ENCODE measurements at regions not wholly inside any gene's neighbourhood (a gene's known extent, or its start where the extent isn't known, plus 50 kb on each side); places are given as distances from the start of the nearest gene placed in this dataset.

- Histone ChIP-seq H3K36me3 (ENCODE audit: control insufficient read depth, insufficient read depth, low read length) (no peaks in the 10 kb centered on the region), H3K4me1 (peaks cover 30% of the 10 kb centered on the region), H3K9me3 (no peaks in the 10 kb centered on the region; the same call in 1 of the 2 replicates), H3K27me3 (replicated peaks; ENCODE audit: control insufficient read depth, insufficient read depth, low read length) (no peaks in the 10 kb centered on the region), H3K4me3 (ENCODE audit: low read depth, low read length) (no peak overlapping the region)
- CTCF ChIA-PET = no interaction called here
- peaks cover 10% of the 10 kb centered on the region for H3K9me3 Mint-ChIP-seq (ENCODE audit: unreplicated experiment)
- no peaks in the 10 kb centered on the region for H3K27me3 Mint-ChIP-seq (ENCODE audit: insufficient read depth, unreplicated experiment)
- no peak for DNase-seq
- peaks cover 15% of the 10 kb centered on the region for H3K4me1 Mint-ChIP-seq (ENCODE audit: low read depth, unreplicated experiment)
- POLR2A ChIA-PET = no interaction called here
- intact Hi-C loops (cut with micrococcal nuclease; ENCODE audit: unreplicated experiment) = no loop called here
- H3K36me3 Mint-ChIP-seq (ENCODE audit: insufficient read depth, unreplicated experiment) = peaks cover 4% of the 10 kb centered on the region
- H3K27ac Mint-ChIP-seq (ENCODE audit: unreplicated experiment) = no peak overlapping the region
- H3K4me3 Mint-ChIP-seq (ENCODE audit: unreplicated experiment) = no peak overlapping the region
- no TSS peak for BruUV-seq (replicated peaks)
- TF ChIP-seq, protein P1, sequence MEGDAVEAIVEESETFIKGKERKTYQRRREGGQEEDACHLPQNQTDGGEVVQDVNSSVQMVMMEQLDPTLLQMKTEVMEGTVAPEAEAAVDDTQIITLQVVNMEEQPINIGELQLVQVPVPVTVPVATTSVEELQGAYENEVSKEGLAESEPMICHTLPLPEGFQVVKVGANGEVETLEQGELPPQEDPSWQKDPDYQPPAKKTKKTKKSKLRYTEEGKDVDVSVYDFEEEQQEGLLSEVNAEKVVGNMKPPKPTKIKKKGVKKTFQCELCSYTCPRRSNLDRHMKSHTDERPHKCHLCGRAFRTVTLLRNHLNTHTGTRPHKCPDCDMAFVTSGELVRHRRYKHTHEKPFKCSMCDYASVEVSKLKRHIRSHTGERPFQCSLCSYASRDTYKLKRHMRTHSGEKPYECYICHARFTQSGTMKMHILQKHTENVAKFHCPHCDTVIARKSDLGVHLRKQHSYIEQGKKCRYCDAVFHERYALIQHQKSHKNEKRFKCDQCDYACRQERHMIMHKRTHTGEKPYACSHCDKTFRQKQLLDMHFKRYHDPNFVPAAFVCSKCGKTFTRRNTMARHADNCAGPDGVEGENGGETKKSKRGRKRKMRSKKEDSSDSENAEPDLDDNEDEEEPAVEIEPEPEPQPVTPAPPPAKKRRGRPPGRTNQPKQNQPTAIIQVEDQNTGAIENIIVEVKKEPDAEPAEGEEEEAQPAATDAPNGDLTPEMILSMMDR (IDR thresholded peaks at IDR 0.05; ENCODE audit: insufficient read depth in 1 of 2, low read depth in 1 of 2, low read length in 1 of 2, severe bottlenecking in 1 of 2, unreplicated experiment in 1 of 2) = no peak
Observed at GRCh38 chr10:43861966-43862751, 213.5 kb upstream of the ZNF32 start.

GRCh38 chr10:43859016-43859525 lies 210.4 kb upstream of the ZNF32 start:
- BruUV-seq (replicated peaks) = no TSS peak
- H3K36me3 ChIP-seq (ENCODE audit: control insufficient read depth, insufficient read depth, low read length) = no peaks in the 10 kb centered on the region
- no peak overlapping the region for H3K4me3 Mint-ChIP-seq (ENCODE audit: unreplicated experiment)

DNA sequence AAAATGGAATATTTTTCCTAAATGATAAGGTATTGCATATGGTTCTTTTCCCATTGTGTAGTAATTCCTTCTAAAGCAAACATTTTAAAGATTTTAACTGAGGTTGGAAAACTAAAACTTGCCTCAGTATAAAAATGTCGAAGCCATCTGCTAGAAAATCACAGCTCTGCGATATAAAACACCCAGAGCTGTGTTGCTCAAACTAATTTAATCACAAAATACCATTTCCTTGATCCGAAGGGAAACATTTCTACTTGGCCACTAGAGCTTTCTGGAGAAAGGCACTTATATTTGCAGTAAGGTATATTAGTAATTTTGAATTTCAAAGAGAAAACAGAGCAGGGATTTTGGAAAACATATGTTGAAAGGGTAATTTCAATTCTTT lies 209.2 kb upstream of the ZNF32 start:
- H3K36me3 ChIP-seq (ENCODE audit: control insufficient read depth, insufficient read depth, low read length) = no peaks in the 10 kb centered on the region
- no peak overlapping the region for H3K27ac Mint-ChIP-seq (ENCODE audit: unreplicated experiment)
- no TSS peak for BruUV-seq (replicated peaks)
- intact Hi-C loops (cut with micrococcal nuclease; ENCODE audit: unreplicated experiment) = no loop called here
- TF ChIP-seq, protein P1 (IDR thresholded peaks at IDR 0.05; ENCODE audit: insufficient read depth in 1 of 2, low read depth in 1 of 2, low read length in 1 of 2, severe bottlenecking in 1 of 2, unreplicated experiment in 1 of 2) = no peak
- H3K9me3 Mint-ChIP-seq (ENCODE audit: unreplicated experiment) = peaks cover 10% of the 10 kb centered on the region
- peaks cover 17% of the 10 kb centered on the region for H3K4me1 ChIP-seq
- no peak for DNase-seq
- H3K27me3 ChIP-seq (replicated peaks; ENCODE audit: control insufficient read depth, insufficient read depth, low read length) = no peaks in the 10 kb centered on the region
- CTCF ChIA-PET = no interaction called here
- H3K9me3 ChIP-seq = no peaks in the 10 kb centered on the region; the same call in 1 of the 2 replicates
- peaks cover 7% of the 10 kb centered on the region for H3K4me1 Mint-ChIP-seq (ENCODE audit: low read depth, unreplicated experiment)
- no peak overlapping the region for H3K4me3 ChIP-seq (ENCODE audit: low read depth, low read length)
- no peaks in the 10 kb centered on the region for H3K27me3 Mint-ChIP-seq (ENCODE audit: insufficient read depth, unreplicated experiment)
- POLR2A ChIA-PET = no interaction called here
- no peak overlapping the region for H3K4me3 Mint-ChIP-seq (ENCODE audit: unreplicated experiment)
- H3K36me3 Mint-ChIP-seq (ENCODE audit: insufficient read depth, unreplicated experiment) = peaks cover 4% of the 10 kb centered on the region

More at GRCh38 chr10:43859016-43859525, 210.4 kb upstream of the ZNF32 start:
- no peaks in the 10 kb centered on the region for H3K27me3 Mint-ChIP-seq (ENCODE audit: insufficient read depth, unreplicated experiment)
- H3K4me1 Mint-ChIP-seq (ENCODE audit: low read depth, unreplicated experiment) = peaks cover 15% of the 10 kb centered on the region
- ChIA-PET CTCF (no interaction called here), POLR2A (no interaction called here)
- H3K9me3 Mint-ChIP-seq (ENCODE audit: unreplicated experiment) = peaks cover 10% of the 10 kb centered on the region
- H3K4me3 ChIP-seq (ENCODE audit: low read depth, low read length) = no peak overlapping the region
- H3K4me1 ChIP-seq = peaks cover 24% of the 10 kb centered on the region
- H3K27me3 ChIP-seq (replicated peaks; ENCODE audit: control insufficient read depth, insufficient read depth, low read length) = no peaks in the 10 kb centered on the region
- H3K27ac Mint-ChIP-seq (ENCODE audit: unreplicated experiment) = no peak overlapping the region
- TF ChIP-seq, protein P1 (IDR thresholded peaks at IDR 0.05; ENCODE audit: insufficient read depth in 1 of 2, low read depth in 1 of 2, low read length in 1 of 2, severe bottlenecking in 1 of 2, unreplicated experiment in 1 of 2) = no peak
- peaks cover 4% of the 10 kb centered on the region for H3K36me3 Mint-ChIP-seq (ENCODE audit: insufficient read depth, unreplicated experiment)
- no peak for DNase-seq
- H3K9me3 ChIP-seq = no peaks in the 10 kb centered on the region; the same call in 1 of the 2 replicates
- intact Hi-C loops (cut with micrococcal nuclease; ENCODE audit: unreplicated experiment) = no loop called here
